ENCODE measurements at regions not wholly inside any gene's neighbourhood (a gene's known extent, or its start where the extent isn't known, plus 50 kb on each side); places are given as distances from the start of the nearest gene placed in this dataset.

GRCh38 chr5:156076912-156077311, 250.1 kb upstream of the SGCD start:
- TF ChIP-seq POLR2AphosphoS5 (IDR thresholded peaks at IDR 0.05; ENCODE audit: low read depth, low read length) (no peak), FOXP2 (optimal IDR thresholded peaks at IDR 0.05; ENCODE audit: borderline replicate concordance, extremely low read depth, extremely low read length, insufficient read depth) (no peak), TAF1 (IDR thresholded peaks at IDR 0.05; ENCODE audit: borderline replicate concordance, insufficient read depth, low read length) (no peak), SIN3A (IDR thresholded peaks at IDR 0.05; ENCODE audit: borderline replicate concordance, insufficient read depth, low read length) (no peak)
- TF ChIP-seq, protein P1, sequence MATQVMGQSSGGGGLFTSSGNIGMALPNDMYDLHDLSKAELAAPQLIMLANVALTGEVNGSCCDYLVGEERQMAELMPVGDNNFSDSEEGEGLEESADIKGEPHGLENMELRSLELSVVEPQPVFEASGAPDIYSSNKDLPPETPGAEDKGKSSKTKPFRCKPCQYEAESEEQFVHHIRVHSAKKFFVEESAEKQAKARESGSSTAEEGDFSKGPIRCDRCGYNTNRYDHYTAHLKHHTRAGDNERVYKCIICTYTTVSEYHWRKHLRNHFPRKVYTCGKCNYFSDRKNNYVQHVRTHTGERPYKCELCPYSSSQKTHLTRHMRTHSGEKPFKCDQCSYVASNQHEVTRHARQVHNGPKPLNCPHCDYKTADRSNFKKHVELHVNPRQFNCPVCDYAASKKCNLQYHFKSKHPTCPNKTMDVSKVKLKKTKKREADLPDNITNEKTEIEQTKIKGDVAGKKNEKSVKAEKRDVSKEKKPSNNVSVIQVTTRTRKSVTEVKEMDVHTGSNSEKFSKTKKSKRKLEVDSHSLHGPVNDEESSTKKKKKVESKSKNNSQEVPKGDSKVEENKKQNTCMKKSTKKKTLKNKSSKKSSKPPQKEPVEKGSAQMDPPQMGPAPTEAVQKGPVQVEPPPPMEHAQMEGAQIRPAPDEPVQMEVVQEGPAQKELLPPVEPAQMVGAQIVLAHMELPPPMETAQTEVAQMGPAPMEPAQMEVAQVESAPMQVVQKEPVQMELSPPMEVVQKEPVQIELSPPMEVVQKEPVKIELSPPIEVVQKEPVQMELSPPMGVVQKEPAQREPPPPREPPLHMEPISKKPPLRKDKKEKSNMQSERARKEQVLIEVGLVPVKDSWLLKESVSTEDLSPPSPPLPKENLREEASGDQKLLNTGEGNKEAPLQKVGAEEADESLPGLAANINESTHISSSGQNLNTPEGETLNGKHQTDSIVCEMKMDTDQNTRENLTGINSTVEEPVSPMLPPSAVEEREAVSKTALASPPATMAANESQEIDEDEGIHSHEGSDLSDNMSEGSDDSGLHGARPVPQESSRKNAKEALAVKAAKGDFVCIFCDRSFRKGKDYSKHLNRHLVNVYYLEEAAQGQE (IDR thresholded peaks at IDR 0.05; ENCODE audit: insufficient read depth in 1 of 2, low read depth in 2 of 2, low read length in 2 of 2): no peak
